Left ventricle myocardium inferior (tissue), 1 donor: ENCODE measurements at regions not wholly inside any gene's neighbourhood (a gene's known extent, or its start where the extent isn't known, plus 50 kb on each side); places are given as distances from the start of the nearest gene placed in this dataset.

Source experiments
- DNase-seq: peaks from one replicate; pipeline ENCODE4 v3.0.0-alpha.2; 2020
- H3K27ac ChIP-seq: fragments of 200-600 bp; replicated peaks from 2 replicates; pipeline ENCODE4 v1.8.0; 2021
- H3K27me3 ChIP-seq: fragments of 200-600 bp; 2 replicates; pipeline ENCODE4 v1.8.0; 2021; ENCODE audit warnings: low read depth
- H3K36me3 ChIP-seq: fragments of 200-600 bp; 2 replicates; pipeline ENCODE4 v1.8.0; 2021
- H3K4me1 ChIP-seq: fragments of 200-600 bp; 2 replicates; pipeline ENCODE4 v1.8.0; 2021
- H3K4me3 ChIP-seq: fragments of 200-600 bp; 2 replicates; pipeline ENCODE4 v1.8.0; 2021; ENCODE audit warnings: mild to moderate bottlenecking, moderate library complexity
- H3K9me3 ChIP-seq: fragments of 200-600 bp; replicated peaks from 2 replicates; pipeline ENCODE4 v1.8.0; 2021
- intact Hi-C: fragments of 100-400 bp; cut with micrococcal nuclease; formaldehyde crosslinking; loops from one replicate; pipeline ENCODE4 v1.11.0; 2022
- TF ChIP-seq, protein P1 (sequence below): fragments of 200-600 bp; IDR thresholded peaks from 2 replicates; pipeline ENCODE4 v1.8.0; 2021; ENCODE audit warnings: antibody characterized with exemption, mild to moderate bottlenecking, borderline replicate concordance
- donor health status: DM: no; HTN: yes; CAD: no; lungs with severe emphysema.

DNA sequence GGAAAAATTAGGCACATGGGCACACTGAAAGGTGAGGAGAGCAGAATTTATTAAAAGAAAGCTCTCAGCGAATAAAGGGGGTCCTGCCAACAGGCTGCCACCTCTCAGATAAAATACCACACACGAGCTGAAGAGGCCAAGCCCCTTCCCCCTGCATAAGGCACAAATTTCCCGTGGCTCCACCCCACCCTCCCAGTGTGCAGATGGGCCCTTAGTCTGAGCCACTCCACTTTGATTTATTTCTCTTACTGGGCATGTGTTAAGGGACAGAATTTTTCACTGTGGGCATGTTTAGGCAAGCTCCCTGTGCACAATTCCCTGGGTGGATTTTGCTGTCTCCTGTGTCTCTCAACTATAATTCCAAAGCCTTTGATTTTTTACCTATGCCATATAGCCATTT lies 409.8 kb downstream of the TBL1XR1 start:
- Histone ChIP-seq H3K4me3 (no peak overlapping the region), H3K27ac (no peak overlapping the region), H3K9me3 (no peaks in the 10 kb centered on the region), H3K27me3 (no peaks in the 10 kb centered on the region), H3K36me3 (no peaks in the 10 kb centered on the region), H3K4me1 (peaks cover 16% of the 10 kb centered on the region)
- TF ChIP-seq, protein P1, sequence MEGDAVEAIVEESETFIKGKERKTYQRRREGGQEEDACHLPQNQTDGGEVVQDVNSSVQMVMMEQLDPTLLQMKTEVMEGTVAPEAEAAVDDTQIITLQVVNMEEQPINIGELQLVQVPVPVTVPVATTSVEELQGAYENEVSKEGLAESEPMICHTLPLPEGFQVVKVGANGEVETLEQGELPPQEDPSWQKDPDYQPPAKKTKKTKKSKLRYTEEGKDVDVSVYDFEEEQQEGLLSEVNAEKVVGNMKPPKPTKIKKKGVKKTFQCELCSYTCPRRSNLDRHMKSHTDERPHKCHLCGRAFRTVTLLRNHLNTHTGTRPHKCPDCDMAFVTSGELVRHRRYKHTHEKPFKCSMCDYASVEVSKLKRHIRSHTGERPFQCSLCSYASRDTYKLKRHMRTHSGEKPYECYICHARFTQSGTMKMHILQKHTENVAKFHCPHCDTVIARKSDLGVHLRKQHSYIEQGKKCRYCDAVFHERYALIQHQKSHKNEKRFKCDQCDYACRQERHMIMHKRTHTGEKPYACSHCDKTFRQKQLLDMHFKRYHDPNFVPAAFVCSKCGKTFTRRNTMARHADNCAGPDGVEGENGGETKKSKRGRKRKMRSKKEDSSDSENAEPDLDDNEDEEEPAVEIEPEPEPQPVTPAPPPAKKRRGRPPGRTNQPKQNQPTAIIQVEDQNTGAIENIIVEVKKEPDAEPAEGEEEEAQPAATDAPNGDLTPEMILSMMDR: no peak
- intact Hi-C loops: no loop called here
- DNase-seq: no peak

DNA sequence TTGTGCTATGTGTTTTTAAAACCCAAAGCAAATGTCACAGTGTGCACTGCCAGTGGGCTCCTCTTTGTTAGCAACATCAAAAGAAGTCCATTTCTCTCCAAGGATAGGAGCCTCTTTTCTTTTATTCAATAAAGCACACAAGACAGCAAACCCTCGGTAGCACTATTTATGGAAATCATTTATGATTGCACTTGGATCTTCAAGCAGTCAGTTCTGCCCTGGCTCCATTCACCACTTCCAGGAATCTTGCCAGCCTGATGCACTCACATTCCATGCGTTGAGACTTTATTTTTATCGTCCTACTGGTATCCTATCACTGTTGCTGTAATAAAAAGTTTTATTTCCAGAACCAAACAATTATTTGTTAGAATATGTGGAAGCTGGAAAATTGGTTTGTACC lies 412.1 kb downstream of the TBL1XR1 start:
- Histone ChIP-seq H3K4me3 (no peak overlapping the region), H3K36me3 (no peaks in the 10 kb centered on the region), H3K4me1 (peaks cover 16% of the 10 kb centered on the region), H3K9me3 (no peaks in the 10 kb centered on the region), H3K27me3 (no peaks in the 10 kb centered on the region), H3K27ac (no peak overlapping the region)
- intact Hi-C loops: no loop called here
- no peak for DNase-seq
- TF ChIP-seq, protein P1: no peak

DNA sequence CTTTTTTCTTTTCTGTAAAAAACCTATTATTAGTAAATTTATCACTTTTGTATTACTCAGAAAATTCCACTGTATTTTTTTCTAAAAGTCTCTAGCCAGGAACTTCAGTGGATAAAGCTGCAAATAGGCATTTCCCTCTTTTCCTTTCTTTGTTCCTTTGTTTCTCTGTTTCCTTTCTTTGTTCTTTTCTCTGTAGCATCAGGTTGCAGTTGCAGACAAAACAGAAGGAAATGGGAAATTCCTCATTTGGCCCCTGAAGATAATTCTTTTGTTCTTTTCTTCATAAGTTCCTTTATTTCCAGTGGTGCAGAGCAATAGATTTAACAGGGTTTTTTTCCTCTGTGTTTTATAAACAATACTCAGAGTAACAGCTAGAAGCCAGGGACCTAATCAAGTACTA lies 416.5 kb downstream of the TBL1XR1 start:
- intact Hi-C loops: no loop called here
- DNase-seq: no peak
- peaks cover 16% of the 10 kb centered on the region for H3K4me1 ChIP-seq
- no peaks in the 10 kb centered on the region for H3K36me3 ChIP-seq
- H3K4me3 ChIP-seq: no peak overlapping the region
- no peaks in the 10 kb centered on the region for H3K9me3 ChIP-seq
- H3K27me3 ChIP-seq: no peaks in the 10 kb centered on the region
- H3K27ac ChIP-seq: no peak overlapping the region
- TF ChIP-seq, protein P1: no peak

DNA sequence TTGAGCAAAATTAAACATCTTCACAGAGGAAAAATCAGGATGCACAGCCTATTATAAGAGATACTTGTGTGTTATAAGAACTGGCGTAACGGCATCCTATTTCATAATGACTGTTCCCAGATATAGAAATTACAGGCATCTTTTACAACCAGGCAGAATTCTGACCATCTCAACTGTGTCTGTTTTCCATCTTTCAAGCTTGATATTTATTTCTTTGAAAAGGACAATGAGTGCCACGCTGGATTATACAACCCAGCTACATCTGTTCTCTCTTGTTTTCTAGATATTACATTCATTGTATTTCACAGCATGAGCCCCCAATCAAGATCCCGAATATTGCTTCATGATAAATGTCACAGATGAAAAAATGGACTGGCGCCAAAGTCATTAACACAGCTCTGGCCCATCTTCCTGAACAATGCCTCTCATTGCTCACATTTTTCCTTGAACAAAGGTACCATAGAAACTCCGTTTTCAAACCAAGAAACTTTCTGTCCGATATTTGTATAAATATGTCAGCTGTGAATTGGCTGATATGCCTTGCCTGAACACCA lies 420.6 kb downstream of the TBL1XR1 start:
- TF ChIP-seq, protein P1: no peak
- H3K27me3 ChIP-seq: no peaks in the 10 kb centered on the region
- H3K27ac ChIP-seq: no peak overlapping the region
- no peak for DNase-seq
- H3K36me3 ChIP-seq: no peaks in the 10 kb centered on the region
- H3K4me1 ChIP-seq: no peaks in the 10 kb centered on the region
- intact Hi-C loops: no loop called here
- H3K9me3 ChIP-seq: peaks cover 30% of the 10 kb centered on the region
- no peak overlapping the region for H3K4me3 ChIP-seq

DNA sequence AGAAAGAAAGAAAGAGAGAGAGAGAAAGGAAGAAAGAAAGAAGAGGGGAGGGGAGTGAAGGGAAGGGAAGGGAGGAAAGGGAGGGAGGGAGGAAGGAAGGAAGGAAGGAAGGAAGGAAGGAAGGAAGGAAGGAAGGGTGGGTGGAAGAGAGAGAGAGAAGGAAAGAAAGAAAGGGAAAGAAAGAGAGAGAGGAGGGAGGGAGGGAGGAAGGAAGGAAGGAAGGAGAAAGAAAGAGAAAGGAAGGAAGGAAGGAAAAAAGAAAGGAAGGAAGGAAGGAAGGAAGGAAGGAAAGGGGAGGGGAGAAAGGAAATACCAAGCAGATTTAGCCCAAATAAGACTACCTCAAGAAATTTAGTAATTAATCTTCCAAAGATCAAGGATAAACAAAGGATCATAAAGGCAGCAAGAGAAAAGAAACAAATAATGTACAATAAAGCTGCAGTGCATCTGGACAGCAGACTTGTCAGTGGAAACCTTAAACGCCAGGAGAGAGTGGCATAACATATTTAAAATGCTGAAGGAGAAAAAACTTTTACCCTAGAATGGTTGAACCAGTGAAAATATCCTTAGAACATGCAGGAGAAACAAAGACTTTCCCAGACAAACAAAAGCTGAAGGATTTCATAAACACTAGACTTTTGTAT lies 427.6 kb downstream of the TBL1XR1 start:
- TF ChIP-seq, protein P1: no peak
- Histone ChIP-seq H3K27ac (no peak overlapping the region), H3K4me3 (no peak overlapping the region), H3K9me3 (peaks cover 26% of the 10 kb centered on the region), H3K4me1 (no peaks in the 10 kb centered on the region), H3K27me3 (no peaks in the 10 kb centered on the region), H3K36me3 (no peaks in the 10 kb centered on the region)
- intact Hi-C loops: no loop called here
- DNase-seq: no peak
